GM19372 (cell line): ENCODE measurements at regions not wholly inside any gene's neighbourhood (a gene's known extent, or its start where the extent isn't known, plus 50 kb on each side); places are given as distances from the start of the nearest gene placed in this dataset.

Experiments
- ATAC-seq: cut with Tn5 transposase; IDR thresholded peaks from one replicate; pipeline ENCODE4 v1.9.1; 2021; ENCODE audit warnings: mild to moderate bottlenecking, low read depth, moderate library complexity; ENCODE audit not compliant: unreplicated experiment

DNA sequence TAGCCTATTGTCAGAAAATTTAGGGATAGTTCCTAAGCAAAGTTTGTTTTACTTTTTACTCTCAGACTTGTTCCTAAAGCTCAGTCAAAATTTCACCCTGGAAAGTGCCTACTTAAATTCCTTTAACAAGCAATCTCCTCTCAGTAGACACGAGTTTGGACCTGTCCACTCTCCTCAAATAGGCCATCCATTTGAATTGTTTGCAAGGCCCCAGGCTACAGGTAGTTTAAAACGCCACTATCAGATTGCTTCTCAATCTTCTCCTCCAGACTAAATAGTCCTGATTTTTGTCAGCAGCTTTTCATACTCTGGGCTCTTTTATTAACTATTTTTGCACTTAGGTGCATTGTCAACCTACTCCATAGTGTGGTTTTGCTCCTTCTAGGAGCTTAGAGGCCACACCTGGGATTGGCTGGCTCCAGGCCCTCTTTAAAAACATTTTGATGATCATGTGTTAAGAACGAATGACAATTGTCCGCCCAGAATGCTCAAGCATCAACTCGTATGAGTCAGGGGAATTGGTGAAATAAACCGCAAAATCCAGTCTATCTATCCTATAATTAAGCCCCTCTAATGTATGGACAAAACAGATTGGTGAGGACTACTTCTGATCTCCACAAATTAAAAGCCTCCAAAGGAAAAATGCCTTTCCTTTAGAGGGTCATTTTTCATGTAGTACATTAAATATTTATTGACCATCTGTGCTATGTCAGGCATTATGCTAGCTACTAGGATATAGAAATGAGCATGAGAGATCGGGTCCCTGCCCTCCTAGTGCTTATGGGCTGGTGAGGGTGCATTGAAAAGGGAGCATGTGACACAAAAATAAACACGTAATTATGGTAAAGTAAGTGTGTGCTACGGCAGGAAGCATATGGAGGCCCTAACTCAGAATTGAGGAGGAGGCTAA is 333.8 kb upstream of the TNP1 start:
- ATAC-seq = no peak

DNA sequence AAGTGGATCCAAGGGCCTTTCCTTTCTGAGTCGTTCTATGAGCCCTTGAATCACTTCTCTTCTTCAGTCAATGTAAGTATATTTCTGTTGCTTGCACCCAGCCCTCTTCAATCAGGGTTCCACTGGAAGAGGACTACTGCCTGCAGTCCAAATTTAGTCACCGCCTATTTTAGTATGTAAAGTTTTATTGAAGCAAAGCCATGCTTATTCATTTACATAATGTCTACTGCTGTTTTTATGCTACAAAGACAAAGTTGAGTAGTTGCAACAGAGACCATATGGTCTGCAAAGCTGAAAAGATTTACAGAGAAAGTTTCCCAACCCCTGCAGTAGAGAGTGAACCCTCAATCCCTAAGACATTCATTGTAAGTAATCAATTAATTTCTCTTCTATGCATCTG is 332.5 kb upstream of the TNP1 start:
- no peak for ATAC-seq

DNA sequence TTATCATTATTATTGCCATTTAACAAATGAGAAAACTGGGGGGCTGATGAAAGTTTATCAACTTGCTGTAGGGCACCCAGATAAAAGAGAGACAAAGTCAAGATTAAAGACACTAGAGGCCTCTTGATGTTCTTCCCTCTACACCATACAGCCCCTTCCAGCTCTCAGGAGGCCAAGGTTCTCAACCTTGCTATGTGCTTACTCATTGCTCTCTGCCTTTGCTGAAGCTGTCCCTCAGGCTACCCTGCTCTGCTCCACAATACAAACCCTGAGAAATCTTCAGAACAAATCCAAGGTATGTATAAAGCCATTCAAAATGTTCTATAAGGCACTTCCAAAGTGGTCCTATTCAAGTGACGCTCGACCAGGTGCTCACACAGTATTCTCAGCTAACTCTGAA is 329.9 kb upstream of the TNP1 start:
- ATAC-seq = no peak

DNA sequence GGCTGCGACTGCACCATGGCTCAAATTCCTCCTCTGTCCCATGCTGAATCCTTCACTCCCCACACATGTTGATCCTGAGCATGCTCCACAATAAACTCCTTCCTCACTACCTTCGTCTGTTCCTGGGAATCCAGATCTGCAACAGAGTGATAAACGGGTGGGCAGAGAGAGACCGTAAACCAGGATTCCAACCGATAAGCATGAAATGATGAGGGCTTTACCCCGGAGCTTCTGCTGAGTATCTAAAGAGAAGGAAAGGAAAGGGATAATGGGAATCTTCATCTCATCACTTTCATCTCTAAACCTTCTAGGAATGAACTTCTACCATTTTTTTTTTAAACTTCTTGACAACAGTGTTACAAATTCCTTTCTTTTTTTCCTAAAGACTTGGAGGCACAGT is 329.3 kb upstream of the TNP1 start:
- ATAC-seq = no peak

DNA sequence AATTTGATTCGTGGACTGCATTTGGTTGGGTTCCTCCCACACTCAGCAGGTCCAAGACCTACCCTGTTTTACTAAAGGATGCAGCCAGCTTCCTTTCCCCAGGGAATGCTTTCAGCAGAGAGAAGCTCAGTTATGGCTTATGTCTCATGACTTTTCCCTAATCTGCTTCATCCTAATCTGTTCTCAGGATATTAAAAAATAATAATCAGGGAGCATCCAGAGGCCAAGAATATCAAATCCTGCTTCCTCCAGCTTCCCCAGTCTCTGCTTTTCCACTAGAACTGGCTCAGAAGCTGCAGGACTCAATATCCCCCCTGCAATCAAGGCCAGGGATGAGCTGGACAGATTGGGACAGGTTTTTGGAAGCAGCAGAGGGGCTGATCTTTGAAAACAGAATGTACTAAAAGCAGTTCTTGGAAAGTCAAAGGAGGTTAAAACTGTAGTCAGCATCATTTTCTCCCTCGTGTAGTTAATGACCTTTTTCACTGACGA is 326.9 kb upstream of the TNP1 start:
- ATAC-seq = no peak

DNA sequence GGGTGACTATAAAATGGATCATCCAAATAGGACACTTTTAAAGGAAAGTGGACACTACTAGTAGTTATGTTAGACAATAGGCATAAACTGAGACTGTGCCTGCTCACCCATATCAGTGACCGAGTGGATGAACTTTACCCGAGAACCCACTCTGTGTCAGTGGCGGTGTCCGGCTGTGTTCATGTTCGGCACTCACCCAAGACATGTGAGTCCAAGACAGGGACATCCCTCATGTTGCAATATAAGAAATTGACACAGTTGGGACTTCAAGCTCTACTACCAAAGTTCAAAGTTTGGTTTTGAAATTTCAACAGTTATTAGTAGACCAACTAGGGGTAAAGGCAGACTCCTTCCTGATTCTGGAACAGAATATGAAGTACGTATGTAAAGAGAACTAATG is 326.3 kb upstream of the TNP1 start:
- no peak for ATAC-seq

DNA sequence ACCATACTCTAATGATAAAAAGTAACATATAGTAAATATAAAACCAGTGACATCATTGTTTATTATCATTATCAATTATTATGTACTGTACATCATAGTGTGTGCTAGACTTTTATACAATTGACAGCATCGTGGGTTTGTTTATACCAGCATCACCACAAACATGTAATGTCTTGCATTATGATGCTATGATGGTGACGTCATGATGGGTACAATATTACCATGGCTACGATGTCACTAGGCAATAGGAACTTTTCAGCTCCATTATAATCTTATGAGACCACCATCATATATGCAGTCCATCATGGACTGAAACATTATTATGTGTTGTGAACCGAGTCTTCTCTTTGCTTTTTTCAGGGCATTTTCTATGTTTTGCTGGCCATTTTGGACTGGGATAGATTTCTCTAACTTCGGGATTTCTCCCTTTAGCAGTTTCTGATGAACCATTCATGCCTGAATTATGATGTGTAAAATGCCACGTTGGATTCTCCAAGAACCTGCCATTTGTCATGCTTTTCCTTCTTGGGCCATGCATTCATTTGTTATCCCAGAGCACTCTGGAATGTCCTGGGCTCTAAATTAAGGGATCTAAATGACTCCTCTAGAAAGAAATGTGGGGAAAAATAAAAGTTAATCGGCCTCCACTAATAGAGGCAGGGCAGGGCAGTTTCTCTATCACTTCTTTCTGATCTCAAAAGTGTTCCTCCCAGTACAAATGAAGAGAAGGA is 325.6 kb upstream of the TNP1 start:
- ATAC-seq = no peak

DNA sequence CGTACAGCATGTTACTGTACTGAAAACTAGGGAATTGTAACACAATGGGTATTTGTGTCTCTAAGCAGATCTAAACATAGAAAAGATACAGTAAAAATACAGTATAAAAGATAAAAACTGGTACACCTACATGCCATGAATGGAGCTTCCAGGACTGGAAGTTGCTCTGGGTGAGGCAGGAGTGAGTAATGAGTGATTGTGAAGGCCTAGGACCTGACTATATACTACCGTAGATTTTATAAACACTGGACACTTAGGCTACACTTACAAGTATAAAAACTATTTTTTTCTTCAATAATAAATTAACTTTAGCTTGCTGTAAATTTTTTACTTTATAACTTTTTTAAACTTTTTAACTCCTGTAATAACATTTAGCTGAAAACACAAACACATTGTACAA is 324.4 kb upstream of the TNP1 start:
- ATAC-seq = no peak

DNA sequence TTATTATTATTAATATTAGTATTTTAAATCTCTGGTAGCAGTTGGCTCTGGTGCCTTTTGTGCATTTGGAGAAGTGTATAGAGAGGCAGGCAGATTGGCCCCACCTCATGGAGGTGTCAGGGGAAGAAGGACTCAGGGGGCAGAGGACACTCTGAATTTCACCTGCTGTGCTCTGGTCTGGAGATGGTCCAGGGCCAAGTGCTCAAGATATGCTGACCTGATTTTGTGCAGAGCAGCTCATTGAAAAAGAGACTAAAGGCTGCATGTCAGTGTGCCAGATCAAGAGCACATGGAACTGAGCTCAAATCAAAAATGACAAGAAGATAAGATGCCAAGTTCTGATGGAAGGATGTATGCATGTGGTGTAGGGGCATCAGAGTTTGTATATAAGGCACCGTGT is 323.6 kb upstream of the TNP1 start:
- ATAC-seq = no peak

DNA sequence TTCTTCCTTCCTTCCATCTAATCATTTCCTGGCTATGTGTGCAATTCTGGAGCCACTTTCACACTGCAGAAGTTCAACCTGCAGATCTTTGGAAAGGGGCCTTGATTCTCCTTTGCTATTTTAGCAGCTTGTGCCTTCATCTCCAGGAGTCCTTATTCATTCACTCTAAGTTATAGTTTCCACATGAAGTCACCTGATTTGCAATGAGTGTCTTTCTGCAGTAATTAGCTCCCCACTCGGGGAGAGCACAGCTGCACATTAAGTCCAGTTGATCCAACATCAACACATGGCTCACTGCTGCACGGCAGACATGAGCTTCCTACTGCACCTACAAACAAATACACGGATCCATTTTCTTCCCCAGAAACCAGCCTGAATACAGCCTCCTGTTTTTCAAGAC is 323.1 kb upstream of the TNP1 start:
- no peak for ATAC-seq

DNA sequence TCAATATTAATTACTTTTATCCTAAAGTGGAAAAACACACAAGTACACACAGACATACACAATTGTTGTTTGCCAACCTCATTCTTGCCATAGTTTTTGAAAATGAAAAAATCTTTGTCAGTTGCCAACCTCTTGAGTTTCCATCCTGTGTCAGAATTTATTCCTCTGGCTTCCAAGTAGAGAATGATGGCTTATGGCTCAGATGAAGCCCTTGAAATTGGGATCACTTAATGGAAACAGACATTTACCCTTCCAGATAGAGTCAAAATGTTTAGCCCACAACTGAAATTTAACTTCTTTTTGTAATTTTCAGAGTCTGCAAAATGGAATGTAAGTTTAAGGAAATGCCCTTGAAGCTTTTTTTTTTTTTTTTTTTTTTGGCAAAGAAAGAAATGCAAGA is 321.6 kb upstream of the TNP1 start:
- no peak for ATAC-seq

DNA sequence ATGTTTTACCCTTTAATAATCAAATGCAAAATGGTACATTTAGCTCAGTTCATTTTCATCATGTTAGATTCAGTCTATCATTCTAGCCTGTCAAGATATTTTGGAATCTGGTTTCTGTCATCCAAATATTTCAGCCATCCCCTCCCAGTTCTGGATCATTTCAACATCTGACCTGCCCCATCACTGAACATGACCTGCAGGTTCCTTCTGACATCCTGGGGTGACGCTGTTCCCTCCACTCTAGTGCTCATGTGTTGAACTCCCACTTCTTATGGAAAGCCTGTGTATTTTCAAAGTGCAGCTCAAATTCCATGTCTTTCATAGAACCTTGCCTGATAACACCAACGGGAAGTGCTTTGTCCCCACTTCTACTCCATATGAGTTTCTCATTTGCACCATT is 320.0 kb upstream of the TNP1 start:
- no peak for ATAC-seq

DNA sequence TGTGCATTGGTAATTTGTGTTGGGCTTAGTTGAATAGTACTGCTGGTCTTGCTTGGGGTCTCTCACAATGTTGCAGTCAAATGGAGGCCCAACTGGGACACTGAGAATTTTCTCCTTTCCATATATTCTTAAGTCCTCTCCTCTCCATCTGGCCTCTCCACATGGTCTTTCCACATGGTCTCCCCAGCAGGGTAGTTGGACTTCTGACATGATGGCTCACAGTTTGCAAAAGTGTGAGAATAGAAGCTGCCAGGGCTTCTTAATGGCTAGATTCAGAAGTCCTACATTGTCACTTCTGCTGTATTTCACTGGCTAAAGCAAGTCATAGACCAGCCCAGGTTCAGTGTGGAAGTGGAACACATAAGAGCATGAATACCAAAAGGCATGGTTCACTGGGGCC is 318.5 kb upstream of the TNP1 start:
- ATAC-seq = no peak

DNA sequence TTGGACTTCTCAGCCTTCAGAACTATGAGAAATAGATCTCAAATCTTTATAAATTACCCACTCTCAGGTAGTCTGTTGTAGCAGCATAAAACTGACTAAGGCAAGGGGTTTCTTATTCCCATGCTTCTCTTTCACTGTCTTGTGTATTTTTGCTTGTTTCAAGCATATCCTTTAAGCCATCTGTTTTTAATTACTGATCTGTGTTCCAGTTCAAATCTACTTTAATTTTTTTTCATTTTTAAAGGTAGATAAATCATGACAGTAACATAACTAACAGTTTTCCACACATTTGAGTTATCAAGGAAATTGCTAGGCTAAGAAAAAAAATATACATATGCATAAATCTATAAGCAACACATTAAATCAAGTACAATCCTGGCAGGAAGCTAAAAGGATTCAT is 317.9 kb upstream of the TNP1 start:
- no peak for ATAC-seq

DNA sequence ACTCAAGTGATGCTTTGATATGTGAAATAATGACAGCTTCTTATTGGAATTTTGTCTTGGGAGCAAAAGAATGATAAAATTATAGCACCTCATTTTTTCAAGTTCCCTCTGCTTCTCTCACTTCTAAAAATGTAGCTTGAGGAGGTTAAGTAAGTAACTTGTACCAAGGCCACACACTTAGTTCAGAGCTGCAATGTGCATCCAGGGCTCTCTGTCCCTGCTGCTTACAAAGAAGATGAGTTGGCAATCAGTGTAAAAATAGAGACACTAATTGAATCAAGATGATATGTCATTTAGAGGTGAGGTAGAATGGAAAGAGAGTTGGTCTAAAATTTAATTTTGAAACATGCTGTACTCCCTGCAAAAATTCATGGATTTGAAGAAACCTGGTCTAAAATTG is 312.0 kb upstream of the TNP1 start:
- no peak for ATAC-seq

DNA sequence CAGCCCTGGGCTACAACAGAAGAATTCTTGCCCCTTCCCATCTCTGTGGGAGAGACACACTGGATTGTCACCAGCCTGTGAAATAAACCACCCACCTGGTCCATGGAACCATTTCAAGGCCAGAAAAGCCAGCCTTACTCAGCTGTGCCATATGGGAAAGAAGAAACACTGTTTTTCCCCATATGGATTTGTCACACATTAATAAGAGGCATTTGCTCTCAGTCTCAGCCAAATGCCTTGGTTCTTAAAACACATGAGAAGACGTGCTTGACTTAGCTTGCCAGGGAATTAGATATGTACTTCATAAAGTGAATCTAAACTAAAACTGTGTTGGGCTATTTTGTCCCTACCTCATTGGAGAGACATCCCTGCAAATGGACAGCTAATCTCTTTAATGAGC is 308.6 kb upstream of the TNP1 start:
- no peak for ATAC-seq

DNA sequence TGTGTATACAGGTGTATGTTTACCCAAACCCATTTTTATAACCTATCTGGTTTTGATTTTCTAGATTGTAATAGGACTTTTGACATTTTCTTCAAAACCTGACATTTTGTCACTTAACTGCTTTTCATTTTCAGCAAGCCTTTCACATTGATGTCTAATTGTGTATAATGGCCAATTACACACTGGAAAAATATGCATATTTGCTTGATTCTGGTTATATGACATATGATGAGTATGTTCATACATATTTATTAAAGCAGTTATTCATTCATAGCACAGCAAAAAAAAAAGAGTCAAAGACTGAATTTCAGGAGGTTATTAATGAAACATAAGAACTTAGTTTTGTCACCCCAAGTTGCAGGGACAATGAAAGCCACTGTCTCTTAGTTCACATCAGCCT is 307.7 kb upstream of the TNP1 start:
- ATAC-seq = no peak

DNA sequence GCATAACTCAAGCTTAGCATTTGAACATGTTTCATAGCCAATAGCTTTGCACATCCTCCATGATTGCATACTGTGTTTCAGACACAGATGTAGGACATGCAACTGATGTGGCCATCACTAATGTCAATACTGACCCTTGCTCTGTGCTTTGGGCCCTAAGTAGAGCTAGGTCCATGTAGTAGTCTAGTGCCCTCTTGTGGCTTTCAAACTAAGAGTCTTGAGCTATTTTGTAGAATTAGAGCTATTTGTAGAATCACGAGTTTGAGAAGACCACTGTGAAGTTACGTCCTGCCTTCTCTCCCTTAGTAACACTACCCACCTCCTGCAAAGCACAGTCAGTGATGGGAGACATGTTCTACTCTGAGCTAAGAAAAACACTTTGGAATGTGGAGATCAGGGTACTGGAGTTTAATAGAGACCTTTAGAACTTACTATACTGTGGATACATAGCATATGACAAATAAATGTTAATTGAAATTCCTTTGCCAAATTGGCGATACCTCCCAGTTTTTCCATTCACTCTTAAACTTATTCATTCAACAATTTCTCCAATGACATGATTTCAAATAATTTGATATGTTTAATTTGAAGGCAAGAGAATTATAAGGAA is 306.5 kb upstream of the TNP1 start:
- no peak for ATAC-seq

DNA sequence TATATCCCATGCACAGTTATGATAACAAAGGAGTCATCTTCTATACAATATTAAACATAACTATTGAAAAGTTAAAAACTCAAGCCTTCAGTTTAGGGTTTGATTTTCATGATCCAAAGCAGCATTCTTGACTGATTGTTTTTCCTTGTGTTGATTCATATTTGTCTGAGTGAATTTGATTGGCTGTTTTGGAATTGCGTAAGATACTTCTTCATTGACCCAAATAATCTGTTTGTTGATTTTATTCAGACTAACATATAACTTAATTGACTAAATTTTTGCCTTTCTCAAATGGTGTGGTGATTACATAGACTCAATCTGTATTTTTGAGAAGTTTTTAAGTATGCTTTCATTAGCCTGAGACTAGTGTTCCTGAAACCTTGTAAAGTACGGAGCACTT is 305.7 kb upstream of the TNP1 start:
- ATAC-seq = no peak

DNA sequence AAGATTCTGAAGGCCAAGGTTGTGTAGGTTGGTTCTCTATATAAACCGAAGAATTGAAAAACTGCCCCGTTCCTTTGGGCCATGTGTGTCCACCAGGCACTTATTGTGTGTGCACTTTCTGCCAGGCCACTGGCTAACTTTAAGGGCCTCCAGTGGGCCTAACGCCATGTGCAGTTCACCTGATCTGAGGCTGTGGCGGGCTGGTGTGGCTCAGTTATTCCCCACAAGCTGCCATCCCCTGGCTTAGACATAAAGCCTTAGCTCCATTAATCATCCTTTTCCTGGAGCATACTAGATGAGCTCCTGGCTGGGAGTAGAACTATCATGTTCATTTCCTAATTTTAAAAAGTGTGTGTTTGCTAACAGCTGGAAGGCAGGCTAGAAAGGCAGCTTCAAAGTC is 304.1 kb upstream of the TNP1 start:
- no peak for ATAC-seq

DNA sequence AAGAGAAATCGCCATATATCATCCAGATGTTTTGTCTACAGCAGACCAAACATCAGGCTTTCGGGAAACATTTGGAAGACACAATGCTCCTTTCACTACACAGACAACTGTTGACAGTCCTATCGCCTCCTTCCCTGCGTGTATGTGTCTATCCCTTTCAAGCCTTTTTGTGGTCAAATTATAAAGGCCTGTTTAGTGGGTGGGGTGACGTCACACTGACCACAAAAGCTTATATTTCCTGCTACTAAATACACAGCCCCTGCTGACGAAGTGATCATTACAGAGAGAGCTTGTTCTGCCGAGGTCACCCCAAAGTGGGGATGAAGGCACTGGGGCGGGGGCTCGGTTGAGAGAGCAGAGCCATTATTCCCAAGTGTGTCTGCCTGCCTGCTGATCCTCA is 302.7 kb upstream of the TNP1 start:
- no peak for ATAC-seq
